Trophoblast cell (in vitro differentiated cells and primary cell): ENCODE measurements at regions not wholly inside any gene's neighbourhood (a gene's known extent, or its start where the extent isn't known, plus 50 kb on each side); places are given as distances from the start of the nearest gene placed in this dataset.

ENCODE experiments used
- DNase-seq, 2 donors: peaks; one replicate each; pipeline ENCODE4 v3.0.0-alpha.2; 2016
- H2AFZ ChIP-seq: 2 replicates; pipeline ENCODE4 v1.6.1; 2013; ENCODE audit warnings: low read length, moderate library complexity, mild to moderate bottlenecking; ENCODE audit not compliant: insufficient read depth, poor library complexity
- H2AK5ac ChIP-seq: 2 replicates; pipeline ENCODE4 v1.6.1; 2013; ENCODE audit warnings: mild to moderate bottlenecking, low read length
- H2BK120ac ChIP-seq: 2 replicates; pipeline ENCODE4 v1.6.1; 2013; ENCODE audit warnings: low read length, mild to moderate bottlenecking, moderate library complexity; ENCODE audit not compliant: insufficient read depth, poor library complexity
- H2BK12ac ChIP-seq: 2 replicates; pipeline ENCODE4 v1.6.1; 2013; ENCODE audit warnings: mild to moderate bottlenecking, low read length, moderate library complexity
- H2BK5ac ChIP-seq: 2 replicates; pipeline ENCODE4 v1.6.1; 2013; ENCODE audit warnings: low read length, low read depth, moderate library complexity, mild to moderate bottlenecking; ENCODE audit not compliant: poor library complexity
- H3K14ac ChIP-seq: 2 replicates; pipeline ENCODE4 v1.6.1; 2013; ENCODE audit warnings: mild to moderate bottlenecking, low read length
- H3K18ac ChIP-seq: 2 replicates; pipeline ENCODE4 v1.6.1; 2013; ENCODE audit warnings: mild to moderate bottlenecking, low read length
- H3K23ac ChIP-seq: 2 replicates; pipeline ENCODE4 v1.6.1; 2013; ENCODE audit warnings: low read length
- H3K27ac ChIP-seq: 2 replicates; pipeline ENCODE4 v1.5.1; 2013; ENCODE audit warnings: low read depth, mild to moderate bottlenecking, inconsistent platforms, low read length, moderate library complexity
- H3K27me3 ChIP-seq: 2 replicates; pipeline ENCODE4 v1.6.1; 2013; ENCODE audit warnings: inconsistent platforms, mild to moderate bottlenecking, low read length, moderate library complexity; ENCODE audit not compliant: insufficient read depth
- H3K36me3 ChIP-seq, 2 experiments: 1 replicate in 1 of 2; 2 replicates in 1 of 2; pipeline ENCODE4 v1.6.1; 2013; ENCODE audit warnings: low read length in 2 of 2, mild to moderate bottlenecking in 2 of 2, moderate library complexity in 1 of 2; ENCODE audit not compliant: insufficient read depth in 2 of 2, control insufficient read depth in 1 of 2
- H3K4ac ChIP-seq: 2 replicates; pipeline ENCODE4 v1.6.1; 2013; ENCODE audit warnings: low read depth, mild to moderate bottlenecking, low read length, moderate library complexity
- H3K4me1 ChIP-seq, 2 experiments: 1 replicate in 1 of 2; 2 replicates in 1 of 2; pipeline ENCODE4 v1.6.1; 2013; ENCODE audit warnings: low read length in 2 of 2, mild to moderate bottlenecking in 2 of 2, moderate library complexity in 1 of 2; ENCODE audit not compliant: insufficient read depth in 2 of 2, control insufficient read depth in 1 of 2
- H3K4me2 ChIP-seq: 2 replicates; pipeline ENCODE4 v1.6.1; 2013; ENCODE audit warnings: inconsistent platforms, mild to moderate bottlenecking, low read length, moderate library complexity
- H3K4me3 ChIP-seq: 2 replicates; pipeline ENCODE4 v1.5.1; 2013; ENCODE audit warnings: mild to moderate bottlenecking, low read depth, low read length, inconsistent platforms
- H3K79me1 ChIP-seq: one replicate; pipeline ENCODE4 v1.6.1; 2013; ENCODE audit warnings: low read length
- H3K79me2 ChIP-seq: 2 replicates; pipeline ENCODE4 v1.6.1; 2013; ENCODE audit warnings: low read length, mild to moderate bottlenecking; ENCODE audit not compliant: control insufficient read depth, insufficient read depth, poor library complexity
- H3K9ac ChIP-seq: 2 replicates; pipeline ENCODE4 v1.6.1; 2013; ENCODE audit warnings: mild to moderate bottlenecking, low read length
- H3K9me3 ChIP-seq: 2 replicates; pipeline ENCODE4 v1.6.1; 2013; ENCODE audit warnings: low read depth, mild to moderate bottlenecking, control low read depth, inconsistent platforms, low read length; ENCODE audit not compliant: insufficient read depth
- H4K12ac ChIP-seq: 2 replicates; pipeline ENCODE4 v1.6.1; 2013; ENCODE audit warnings: low read depth, mild to moderate bottlenecking, low read length, moderate library complexity
- H4K8ac ChIP-seq: 2 replicates; pipeline ENCODE4 v1.6.1; 2013; ENCODE audit warnings: low read depth, mild to moderate bottlenecking, low read length, moderate library complexity
- H4K91ac ChIP-seq: one replicate; pipeline ENCODE4 v1.6.1; 2013; ENCODE audit warnings: low read depth, mild to moderate bottlenecking, low read length, moderate library complexity
- WGBS: extraction: QIAGEN DNeasy Blood & Tissue Kit; methylation state at CpG from one replicate; pipeline ENCODE4 v1.1.7; 2013; ENCODE audit warnings: missing lambda C conversion rate; ENCODE audit not compliant: insufficient read length, insufficient coverage; ENCODE audit errors: extremely low coverage; 5-methylcytosine and 5-hydroxymethylcytosine counted together

GRCh38 chr10:2620827-2621521 lies 446.4 kb upstream of the PFKP start:
- Histone ChIP-seq H3K14ac (no peak overlapping the region), H3K23ac (no peak overlapping the region), H2BK120ac (no peak overlapping the region), H3K27me3 (no peaks in the 10 kb centered on the region), H3K18ac (no peak overlapping the region), H3K4ac (no peak overlapping the region), H2AFZ (no peak overlapping the region), H3K36me3 (no peaks in the 10 kb centered on the region), H3K79me2 (no peaks in the 10 kb centered on the region), H3K4me1 (no peaks in the 10 kb centered on the region), H4K91ac (no peak overlapping the region), H2BK5ac (no peak overlapping the region), H3K9ac (no peak overlapping the region), H4K12ac (no peak overlapping the region), H3K4me2 (no peak overlapping the region), H2AK5ac (no peak overlapping the region), H3K9me3 (no peaks in the 10 kb centered on the region), H3K27ac (no peak overlapping the region), H2BK12ac (no peak overlapping the region), H3K4me3 (no peak overlapping the region), H4K8ac (no peak overlapping the region), H3K79me1 (no peaks in the 10 kb centered on the region)
- DNase-seq, result no peak
- no CpG with 5 or more reads among the region's 5 CpGs for WGBS

- Histone ChIP-seq H3K23ac (no peak overlapping the region), H2BK120ac (no peak overlapping the region), H3K27ac (no peak overlapping the region), H2AK5ac (no peak overlapping the region), H3K79me1 (no peaks in the 10 kb centered on the region), H2BK5ac (no peak overlapping the region), H4K8ac (no peak overlapping the region), H3K9me3 (no peaks in the 10 kb centered on the region), H3K4ac (no peak overlapping the region), H3K4me3 (no peak overlapping the region), H3K14ac (no peak overlapping the region), H2BK12ac (no peak overlapping the region), H4K12ac (no peak overlapping the region), H3K4me2 (no peak overlapping the region), H3K36me3 (no peaks in the 10 kb centered on the region), H3K18ac (no peak overlapping the region), H2AFZ (no peak overlapping the region), H3K79me2 (no peaks in the 10 kb centered on the region), H3K9ac (no peak overlapping the region), H3K4me1 (no peaks in the 10 kb centered on the region), H4K91ac (no peak overlapping the region), H3K27me3 (no peaks in the 10 kb centered on the region)
- WGBS, result no CpG with 5 or more reads among the region's 4 CpGs
- DNase-seq, result no peak
These were observed 447.4 kb upstream of the PFKP start for GRCh38 chr10:2619916-2620315.

- Histone ChIP-seq H2BK120ac (no peak overlapping the region), H3K4ac (no peak overlapping the region), H4K91ac (no peak overlapping the region), H4K12ac (no peak overlapping the region), H3K4me3 (no peak overlapping the region), H3K79me1 (no peaks in the 10 kb centered on the region), H3K23ac (no peak overlapping the region), H3K36me3 (no peaks in the 10 kb centered on the region), H3K9ac (no peak overlapping the region), H3K4me2 (no peak overlapping the region), H3K27me3 (no peaks in the 10 kb centered on the region), H4K8ac (no peak overlapping the region), H2AK5ac (no peak overlapping the region), H3K4me1 (no peaks in the 10 kb centered on the region), H3K9me3 (no peaks in the 10 kb centered on the region), H2AFZ (no peak overlapping the region), H3K27ac (no peak overlapping the region), H2BK12ac (no peak overlapping the region), H2BK5ac (no peak overlapping the region), H3K14ac (no peak overlapping the region), H3K18ac (no peak overlapping the region), H3K79me2 (no peaks in the 10 kb centered on the region)
- no CpG with 5 or more reads among the region's 4 CpGs for WGBS
- DNase-seq, result no peak
These were observed 447.9 kb upstream of the PFKP start for GRCh38 chr10:2619472-2619871.

- Histone ChIP-seq H3K79me2 (no peaks in the 10 kb centered on the region), H3K79me1 (no peaks in the 10 kb centered on the region), H3K4me1 (no peaks in the 10 kb centered on the region), H4K12ac (no peak overlapping the region), H3K18ac (no peak overlapping the region), H2BK120ac (no peak overlapping the region), H2BK5ac (no peak overlapping the region), H3K14ac (no peak overlapping the region), H3K4me2 (no peak overlapping the region), H2AK5ac (no peak overlapping the region), H2BK12ac (no peak overlapping the region), H3K9me3 (no peaks in the 10 kb centered on the region), H3K27me3 (no peaks in the 10 kb centered on the region), H2AFZ (no peak overlapping the region), H3K36me3 (no peaks in the 10 kb centered on the region), H3K23ac (no peak overlapping the region), H4K8ac (no peak overlapping the region), H3K9ac (no peak overlapping the region), H3K27ac (no peak overlapping the region), H3K4ac (no peak overlapping the region), H3K4me3 (no peak overlapping the region), H4K91ac (no peak overlapping the region)
- DNase-seq, result no peak
- WGBS, result no CpG with 5 or more reads among the region's 5 CpGs
These were observed 448.7 kb upstream of the PFKP start for GRCh38 chr10:2618690-2619089.
